H9 (cell line): ENCODE measurements at regions not wholly inside any gene's neighbourhood (a gene's known extent, or its start where the extent isn't known, plus 50 kb on each side); places are given as distances from the start of the nearest gene placed in this dataset.
A peak's percentile ranks its signal among the peaks of the same experiment; 100 is the strongest.

Experiments
- DNase-seq: peaks from one replicate; pipeline ENCODE4 v3.0.0-alpha.2; 2017
- H2AFZ ChIP-seq: one replicate; pipeline ENCODE4 v1.6.1; 2013; ENCODE audit warnings: mild to moderate bottlenecking, low read length, control low read depth, moderate library complexity
- H2AK5ac ChIP-seq: 2 replicates; pipeline ENCODE4 v1.6.1; 2013; ENCODE audit warnings: low read length, control low read depth, mixed read lengths; ENCODE audit not compliant: insufficient read length
- H2BK120ac ChIP-seq: one replicate; pipeline ENCODE4 v1.6.1; 2013; ENCODE audit warnings: low read depth, mild to moderate bottlenecking, low read length, control low read depth, inconsistent platforms; ENCODE audit not compliant: poor library complexity, severe bottlenecking
- H2BK12ac ChIP-seq: 2 replicates; pipeline ENCODE4 v1.6.1; 2013; ENCODE audit warnings: low read length, control low read depth, mixed read lengths, low read depth; ENCODE audit not compliant: insufficient read length
- H2BK15ac ChIP-seq: 2 replicates; pipeline ENCODE4 v1.6.1; 2013; ENCODE audit warnings: low read depth, low read length, control low read depth
- H2BK20ac ChIP-seq: one replicate; pipeline ENCODE4 v1.6.1; 2013; ENCODE audit warnings: low read depth, mild to moderate bottlenecking, low read length, control low read depth, inconsistent platforms; ENCODE audit not compliant: poor library complexity, severe bottlenecking
- H2BK5ac ChIP-seq: 2 replicates; pipeline ENCODE4 v1.6.1; 2013; ENCODE audit warnings: low read length, control low read depth, mixed read lengths; ENCODE audit not compliant: insufficient read length
- H3K14ac ChIP-seq: 2 replicates; pipeline ENCODE4 v1.6.1; 2013; ENCODE audit warnings: low read length, control low read depth; ENCODE audit not compliant: insufficient read depth
- H3K18ac ChIP-seq: 2 replicates; pipeline ENCODE4 v1.6.1; 2013; ENCODE audit warnings: low read depth, mild to moderate bottlenecking, mixed read lengths, low read length, control low read depth; ENCODE audit not compliant: insufficient read length
- H3K23ac ChIP-seq: 2 replicates; pipeline ENCODE4 v1.6.1; 2013; ENCODE audit warnings: low read length, control low read depth, mixed read lengths, low read depth; ENCODE audit not compliant: insufficient read length
- H3K23me2 ChIP-seq: 2 replicates; pipeline ENCODE4 v1.6.1; 2013; ENCODE audit warnings: low read depth, mild to moderate bottlenecking, mixed read lengths, low read length, control low read depth; ENCODE audit not compliant: insufficient read length, poor library complexity, severe bottlenecking
- H3K27ac ChIP-seq: 2 replicates; pipeline ENCODE4 v1.5.1; 2013; ENCODE audit warnings: low read length, control low read depth, mixed read lengths, low read depth; ENCODE audit not compliant: insufficient read length
- H3K27me3 ChIP-seq: 2 replicates; pipeline ENCODE4 v1.6.1; 2013; ENCODE audit warnings: low read length, control low read depth, inconsistent platforms; ENCODE audit not compliant: insufficient read depth
- H3K4ac ChIP-seq: 2 replicates; pipeline ENCODE4 v1.6.1; 2013; ENCODE audit warnings: low read depth, mild to moderate bottlenecking, control low read depth, inconsistent platforms, low read length, moderate library complexity
- H3K4me1 ChIP-seq: 2 replicates; pipeline ENCODE4 v1.6.1; 2013; ENCODE audit warnings: low read length, control low read depth, inconsistent platforms; ENCODE audit not compliant: insufficient read depth
- H3K4me2 ChIP-seq: 2 replicates; pipeline ENCODE4 v1.6.1; 2013; ENCODE audit warnings: low read length, control low read depth, mixed read lengths; ENCODE audit not compliant: insufficient read length, insufficient read depth
- H3K56ac ChIP-seq: 2 replicates; pipeline ENCODE4 v1.6.1; 2013; ENCODE audit warnings: low read depth, mild to moderate bottlenecking, mixed read lengths, low read length, control low read depth; ENCODE audit not compliant: insufficient read length
- H3K79me1 ChIP-seq: 2 replicates; pipeline ENCODE4 v1.6.1; 2013; ENCODE audit warnings: low read depth, mild to moderate bottlenecking, moderate library complexity, low read length, control low read depth, inconsistent platforms; ENCODE audit not compliant: insufficient read depth, poor library complexity, severe bottlenecking
- H3K79me2 ChIP-seq: 2 replicates; pipeline ENCODE4 v1.6.1; 2013; ENCODE audit warnings: low read length, control low read depth, inconsistent platforms; ENCODE audit not compliant: insufficient read depth
- H3K9ac ChIP-seq: 2 replicates; pipeline ENCODE4 v1.6.1; 2013; ENCODE audit warnings: low read length, control low read depth, mixed read lengths; ENCODE audit not compliant: insufficient read length; ENCODE audit errors: extremely low read depth
- H3K9me3 ChIP-seq: one replicate; pipeline ENCODE4 v1.6.1; 2013; ENCODE audit warnings: low read depth, low read length, inconsistent platforms; ENCODE audit not compliant: control insufficient read depth
- H3T11ph ChIP-seq: one replicate; pipeline ENCODE4 v1.6.1; 2013; ENCODE audit warnings: mild to moderate bottlenecking, low read length, control low read depth, inconsistent platforms
- H4K20me1 ChIP-seq: one replicate; pipeline ENCODE4 v1.6.1; 2013; ENCODE audit not compliant: control insufficient read depth, insufficient read length, insufficient read depth
- H4K5ac ChIP-seq: 2 replicates; pipeline ENCODE4 v1.6.1; 2013; ENCODE audit warnings: low read depth, mild to moderate bottlenecking, mixed read lengths, low read length, control low read depth; ENCODE audit not compliant: insufficient read length
- H4K8ac ChIP-seq: replicated peaks from 2 replicates; pipeline ENCODE4 v1.6.1; 2013; ENCODE audit warnings: low read length, control low read depth, mixed read lengths, low read depth; ENCODE audit not compliant: insufficient read length
- H4K91ac ChIP-seq: 2 replicates; pipeline ENCODE4 v1.6.1; 2013; ENCODE audit warnings: low read depth, mild to moderate bottlenecking, moderate library complexity, mixed read lengths, low read length, control low read depth; ENCODE audit not compliant: insufficient read length
- H3K27ac Mint-ChIP-seq, 3 experiments: 2 replicates in 2 of 3; 3 replicates in 1 of 3; pipeline ENCODE4 v1.8.0; 2020 to 2021; ENCODE audit warnings: mixed read lengths in 3 of 3, mild to moderate bottlenecking in 1 of 3, moderate library complexity in 1 of 3
- H3K27me3 Mint-ChIP-seq: 2 replicates; pipeline ENCODE4 v1.8.0; 2021; ENCODE audit warnings: low read depth, mild to moderate bottlenecking, moderate library complexity, mixed read lengths
- H3K36me3 Mint-ChIP-seq, 3 experiments: 2 replicates in 2 of 3; 3 replicates in 1 of 3; pipeline ENCODE4 v1.8.0; 2020 to 2021; ENCODE audit warnings: low read depth in 3 of 3, mixed read lengths in 3 of 3; ENCODE audit not compliant: insufficient read depth in 1 of 3
- H3K4me1 Mint-ChIP-seq, 2 experiments: 2 replicates each; pipeline ENCODE4 v1.8.0; 2020; ENCODE audit warnings: mixed read lengths in 2 of 2
- H3K4me3 Mint-ChIP-seq, 2 experiments: 2 replicates in 1 of 2; 3 replicates in 1 of 2; pipeline ENCODE4 v1.8.0; 2020 to 2021; ENCODE audit warnings: mild to moderate bottlenecking in 2 of 2, mixed read lengths in 2 of 2, moderate library complexity in 1 of 2
- H3K9me3 Mint-ChIP-seq, 2 experiments: 2 replicates in 1 of 2; 3 replicates in 1 of 2; pipeline ENCODE4 v1.8.0; 2020; ENCODE audit warnings: mild to moderate bottlenecking in 2 of 2, mixed read lengths in 2 of 2, moderate library complexity in 1 of 2
- CTCF ChIP-seq: fragments of 200-600 bp; sonication (generic); conservative IDR thresholded peaks from 3 replicates; pipeline ENCODE4 v1.8.0; 2021; ENCODE audit warnings: antibody characterized with exemption, mild to moderate bottlenecking
- WGBS: extraction: QIAGEN DNeasy Blood & Tissue Kit; methylation state at CpG from one replicate; pipeline ENCODE4 v1.1.7; 2013; ENCODE audit warnings: missing lambda C conversion rate, low lambda C conversion rate, mixed read lengths; ENCODE audit not compliant: insufficient read length; ENCODE audit errors: extremely low coverage; 5-methylcytosine and 5-hydroxymethylcytosine counted together

- Histone ChIP-seq H3K9me3 (no peaks in the 10 kb centered on the region), H2AK5ac (no peak overlapping the region), H4K8ac (no peak overlapping the region), H4K5ac (no peak overlapping the region), H3T11ph (no peak overlapping the region), H3K9ac (no peak overlapping the region), H3K27me3 (no peaks in the 10 kb centered on the region), H4K20me1 (no peaks in the 10 kb centered on the region), H2AFZ (no peak overlapping the region), H3K56ac (no peak overlapping the region), H2BK120ac (no peak overlapping the region), H3K79me1 (no peaks in the 10 kb centered on the region), H3K14ac (no peak overlapping the region), H2BK20ac (no peak overlapping the region), H3K79me2 (no peaks in the 10 kb centered on the region), H3K4me1 (no peaks in the 10 kb centered on the region), H3K18ac (no peak overlapping the region), H3K23me2 (no peaks in the 10 kb centered on the region), H4K91ac (no peak overlapping the region), H3K23ac (no peak overlapping the region), H2BK5ac (no peak overlapping the region), H3K4me2 (no peak overlapping the region), H2BK15ac (no peak overlapping the region), H2BK12ac (no peak overlapping the region), H3K27ac (no peak overlapping the region), H3K4ac (no peak overlapping the region)
- Mint-ChIP-seq H3K4me1 (peaks cover 6 to 8% of the 10 kb centered on the region in 2 experiments; a peak in 3 of 4 replicates), H3K27me3 (no peaks in the 10 kb centered on the region), H3K27ac (0 out of 7 replicates have a peak overlapping the region, but pooled peaks of 1 of the 3 experiments have one; percentile 14), H3K9me3 (no peaks in the 10 kb centered on the region; a peak in 1 of 5 replicates), H3K36me3 (no peaks in the 10 kb centered on the region), H3K4me3 (no peak overlapping the region)
- WGBS: no CpG with 5 or more reads among the region's 2 CpGs
- DNase-seq: no peak
- TF ChIP-seq CTCF: no peak
These were observed 112.2 kb downstream of the ACTBL2 start for GRCh38 chr5:57370376-57370775.
